OCI-LY7 (cell line): ENCODE measurements at regions not wholly inside any gene's neighbourhood (a gene's known extent, or its start where the extent isn't known, plus 50 kb on each side); places are given as distances from the start of the nearest gene placed in this dataset.

Experiments
- CTCF ChIP-seq: fragments of 200-600 bp; sonication (generic); conservative IDR thresholded peaks from 2 replicates; pipeline ENCODE4 v1.5.1; 2014; ENCODE audit warnings: mild to moderate bottlenecking, antibody characterized with exemption, low read length, moderate library complexity, mixed read lengths
- EZH2phosphoT487 ChIP-seq: fragments of 200-600 bp; sonication (generic); IDR thresholded peaks from 2 replicates; pipeline ENCODE4 v1.6.1; 2018; ENCODE audit warnings: low read depth, borderline replicate concordance, mild to moderate bottlenecking, mixed run types, antibody characterized with exemption, low read length, moderate library complexity, mixed read lengths

- TF ChIP-seq CTCF = no peak
- TF ChIP-seq EZH2phosphoT487 = no peak
Observed at GRCh38 chr2:139924070-139924469, 1143.9 kb upstream of the NXPH2 start.
